ENCODE measurements at regions not wholly inside any gene's neighbourhood (a gene's known extent, or its start where the extent isn't known, plus 50 kb on each side); places are given as distances from the start of the nearest gene placed in this dataset.

DNA sequence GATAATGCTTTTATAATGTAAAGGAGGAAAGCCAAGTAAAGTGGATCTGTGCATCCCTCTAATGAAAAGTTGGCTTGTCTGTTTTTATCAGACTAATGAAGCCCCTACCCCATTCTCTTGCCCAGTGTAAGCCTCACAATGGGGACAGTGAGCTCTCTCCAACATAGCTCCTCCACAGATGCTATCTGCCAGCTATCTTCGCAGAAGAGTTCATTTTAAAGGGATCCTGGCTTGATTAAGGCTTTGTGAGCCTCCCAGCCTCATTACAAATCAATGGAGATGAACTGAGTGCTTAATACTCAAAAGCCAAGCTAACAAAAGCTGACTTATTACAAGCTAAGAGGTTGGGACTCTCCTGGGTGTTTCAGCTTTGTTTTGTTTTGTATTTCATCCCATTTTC, 514.7 kb downstream of the NUF2 start:
- no peak for DNase-seq (ENCODE audit: low read depth)
- no peak overlapping the region for H3K4me3 ChIP-seq (ENCODE audit: control insufficient read depth, low read depth, low read length)
- TF ChIP-seq, protein P1, sequence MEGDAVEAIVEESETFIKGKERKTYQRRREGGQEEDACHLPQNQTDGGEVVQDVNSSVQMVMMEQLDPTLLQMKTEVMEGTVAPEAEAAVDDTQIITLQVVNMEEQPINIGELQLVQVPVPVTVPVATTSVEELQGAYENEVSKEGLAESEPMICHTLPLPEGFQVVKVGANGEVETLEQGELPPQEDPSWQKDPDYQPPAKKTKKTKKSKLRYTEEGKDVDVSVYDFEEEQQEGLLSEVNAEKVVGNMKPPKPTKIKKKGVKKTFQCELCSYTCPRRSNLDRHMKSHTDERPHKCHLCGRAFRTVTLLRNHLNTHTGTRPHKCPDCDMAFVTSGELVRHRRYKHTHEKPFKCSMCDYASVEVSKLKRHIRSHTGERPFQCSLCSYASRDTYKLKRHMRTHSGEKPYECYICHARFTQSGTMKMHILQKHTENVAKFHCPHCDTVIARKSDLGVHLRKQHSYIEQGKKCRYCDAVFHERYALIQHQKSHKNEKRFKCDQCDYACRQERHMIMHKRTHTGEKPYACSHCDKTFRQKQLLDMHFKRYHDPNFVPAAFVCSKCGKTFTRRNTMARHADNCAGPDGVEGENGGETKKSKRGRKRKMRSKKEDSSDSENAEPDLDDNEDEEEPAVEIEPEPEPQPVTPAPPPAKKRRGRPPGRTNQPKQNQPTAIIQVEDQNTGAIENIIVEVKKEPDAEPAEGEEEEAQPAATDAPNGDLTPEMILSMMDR (conservative IDR thresholded peaks at IDR 0.05; ENCODE audit: control insufficient read depth, insufficient read depth, low read depth, low read length): no peak

GRCh38 chr1:163837206-163837605, 515.5 kb downstream of the NUF2 start:
- DNase-seq (ENCODE audit: low read depth): no peak
- H3K4me3 ChIP-seq (ENCODE audit: control insufficient read depth, low read depth, low read length): no peak overlapping the region
- TF ChIP-seq, protein P1 (conservative IDR thresholded peaks at IDR 0.05; ENCODE audit: control insufficient read depth, insufficient read depth, low read depth, low read length): no peak

DNA sequence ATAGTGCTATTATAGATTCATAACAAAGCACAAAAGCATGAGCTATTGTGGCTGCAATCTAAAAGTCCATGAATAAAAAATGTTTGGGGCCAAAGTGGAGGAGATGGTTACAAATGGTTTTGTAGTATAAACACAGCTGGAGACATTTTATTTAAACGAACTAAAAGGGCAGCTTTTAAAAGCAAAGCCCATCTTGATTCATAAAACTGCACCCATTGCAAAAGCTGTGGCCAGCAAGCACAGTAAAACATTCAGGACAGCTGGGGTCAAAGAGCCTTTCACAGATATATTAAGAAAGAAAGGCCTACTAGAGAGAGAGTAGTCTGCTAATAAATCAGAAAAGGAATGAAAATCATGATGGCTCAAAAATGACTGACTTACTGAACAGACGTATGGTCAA, 520.8 kb downstream of the NUF2 start:
- TF ChIP-seq, protein P1 (conservative IDR thresholded peaks at IDR 0.05; ENCODE audit: control insufficient read depth, insufficient read depth, low read depth, low read length): no peak
- H3K4me3 ChIP-seq (ENCODE audit: control insufficient read depth, low read depth, low read length): no peak overlapping the region
- peak; percentile 51 for DNase-seq (ENCODE audit: low read depth)

DNA sequence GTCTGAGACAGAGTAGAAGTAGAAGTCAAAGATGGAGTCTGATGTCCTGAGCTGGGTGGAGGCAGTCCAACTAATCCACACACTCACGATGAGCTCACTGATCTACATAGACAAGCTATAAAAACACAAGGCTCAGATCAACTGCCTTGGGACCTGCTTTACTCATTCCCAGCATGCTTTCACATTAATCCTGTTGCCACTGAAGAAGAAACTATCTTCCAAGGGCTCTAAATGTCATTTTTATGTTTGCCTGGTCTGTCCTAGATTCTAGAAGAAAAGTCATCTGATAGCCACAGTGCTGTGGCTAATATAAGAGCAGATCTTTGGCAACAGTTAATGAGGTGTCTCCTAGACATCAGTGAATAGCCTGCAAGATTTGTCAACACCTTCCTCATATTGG, 522.7 kb downstream of the NUF2 start:
- H3K4me3 ChIP-seq (ENCODE audit: control insufficient read depth, low read depth, low read length): no peak overlapping the region
- TF ChIP-seq, protein P1 (conservative IDR thresholded peaks at IDR 0.05; ENCODE audit: control insufficient read depth, insufficient read depth, low read depth, low read length): no peak
- DNase-seq (ENCODE audit: low read depth): peak; percentile 95

- TF ChIP-seq, protein P1 (conservative IDR thresholded peaks at IDR 0.05; ENCODE audit: control insufficient read depth, insufficient read depth, low read depth, low read length): no peak
- no peak for DNase-seq (ENCODE audit: low read depth)
- H3K4me3 ChIP-seq (ENCODE audit: control insufficient read depth, low read depth, low read length): no peak overlapping the region
Measured at GRCh38 chr1:163845279-163845678, 523.5 kb downstream of the NUF2 start.

GRCh38 chr1:163863731-163864130, 542.0 kb downstream of the NUF2 start:
- no peak overlapping the region for H3K4me3 ChIP-seq (ENCODE audit: control insufficient read depth, low read depth, low read length)
- TF ChIP-seq, protein P1 (conservative IDR thresholded peaks at IDR 0.05; ENCODE audit: control insufficient read depth, insufficient read depth, low read depth, low read length): no peak
- DNase-seq (ENCODE audit: low read depth): no peak

GRCh38 chr1:163864207-163864606, 542.5 kb downstream of the NUF2 start:
- TF ChIP-seq, protein P1 (conservative IDR thresholded peaks at IDR 0.05; ENCODE audit: control insufficient read depth, insufficient read depth, low read depth, low read length): no peak
- no peak for DNase-seq (ENCODE audit: low read depth)
- H3K4me3 ChIP-seq (ENCODE audit: control insufficient read depth, low read depth, low read length): no peak overlapping the region

Data from fibroblast of mammary gland (primary cell).